H1 (cell line): ENCODE measurements at regions not wholly inside any gene's neighbourhood (a gene's known extent, or its start where the extent isn't known, plus 50 kb on each side); places are given as distances from the start of the nearest gene placed in this dataset.

ENCODE experiments used
- CTCF ChIA-PET: fragments of 300-600 bp; sonication (Branson Sonifier 250); formaldehyde crosslinking; loops from one replicate; lab custom pipeline; 2021; ENCODE audit not compliant: partially characterized antibody; lab: Charles Lee
- POLR2A ChIA-PET: fragments of 300-600 bp; sonication (Branson Sonifier 250); formaldehyde crosslinking; loops from one replicate; lab custom pipeline; 2021; ENCODE audit warnings: inconsistent platforms; ENCODE audit not compliant: partially characterized antibody; lab: Charles Lee
- DNase-seq, 2 experiments: peaks; one replicate each; pipeline versions ENCODE4 v3.0.0 to v3.0.0-alpha.2; 2010 to 2022; ENCODE audit warnings: low spot score in 2 of 2, low read depth in 1 of 2, mixed read lengths in 1 of 2
- FAIRE-seq: peaks from 2 replicates; lab custom pipeline; 2011; peaks lifted over from hg19 to GRCh38; lab: Jason Lieb, UNC
- H2AFZ ChIP-seq: 2 replicates; pipeline ENCODE4 v1.8.1; 2012; ENCODE audit warnings: low read length, inconsistent platforms
- H2AK5ac ChIP-seq: 2 replicates; pipeline ENCODE4 v1.6.1; 2013; ENCODE audit warnings: low read depth, low read length
- H2BK120ac ChIP-seq: replicated peaks from 2 replicates; pipeline ENCODE3; 2013; ENCODE audit warnings: low read depth, low read length, inconsistent platforms
- H2BK12ac ChIP-seq: 2 replicates; pipeline ENCODE4 v1.6.1; 2013; ENCODE audit warnings: low read depth, low read length
- H2BK15ac ChIP-seq: 2 replicates; pipeline ENCODE4 v1.6.1; 2013; ENCODE audit warnings: low read length
- H2BK20ac ChIP-seq: 2 replicates; pipeline ENCODE4 v1.6.1; 2013; ENCODE audit warnings: low read length
- H2BK5ac ChIP-seq: 2 replicates; pipeline ENCODE4 v1.6.1; 2013; ENCODE audit warnings: low read depth, low read length
- H3K14ac ChIP-seq: 2 replicates; pipeline ENCODE4 v1.6.1; 2013; ENCODE audit warnings: inconsistent platforms; ENCODE audit not compliant: insufficient read length
- H3K18ac ChIP-seq: 2 replicates; pipeline ENCODE4 v1.6.1; 2013; ENCODE audit warnings: low read length; ENCODE audit errors: extremely low read depth
- H3K23ac ChIP-seq: 2 replicates; pipeline ENCODE4 v1.6.1; 2013; ENCODE audit warnings: inconsistent platforms; ENCODE audit not compliant: insufficient read length
- H3K23me2 ChIP-seq: 2 replicates; pipeline ENCODE4 v1.6.1; 2013; ENCODE audit warnings: low read depth, low read length
- H3K27ac ChIP-seq: 2 replicates; pipeline ENCODE4 v1.6.1; 2011; ENCODE audit warnings: low read depth, low read length, inconsistent platforms
- H3K27me3 ChIP-seq, 4 experiments: replicated peaks in 1 of 4; 1 replicate in 1 of 4; 2 replicates in 3 of 4; pipeline versions ENCODE4 v1.6.1 to v1.8.1; 2011 to 2013; ENCODE audit warnings: low read length in 3 of 4, mild to moderate bottlenecking in 3 of 4, inconsistent platforms in 2 of 4, mixed read lengths in 2 of 4, moderate library complexity in 1 of 4; ENCODE audit not compliant: control insufficient read depth in 3 of 4, insufficient read depth in 3 of 4; ENCODE audit errors: extremely low read depth in 1 of 4
- H3K36me3 ChIP-seq, 4 experiments: 2 replicates each; pipeline versions ENCODE4 v1.6.1 to v1.8.1; 2011 to 2013; ENCODE audit warnings: mild to moderate bottlenecking in 4 of 4, low read length in 3 of 4, moderate library complexity in 2 of 4, control low read depth in 1 of 4, inconsistent platforms in 1 of 4; ENCODE audit not compliant: insufficient read depth in 4 of 4, control insufficient read depth in 2 of 4
- H3K4ac ChIP-seq: replicated peaks from 2 replicates; pipeline ENCODE3; 2013; ENCODE audit warnings: low read length, low read depth, mixed read lengths, inconsistent platforms; ENCODE audit not compliant: insufficient read length
- H3K4me1 ChIP-seq, 4 experiments: replicated peaks in 1 of 4; 1 replicate in 1 of 4; 2 replicates in 3 of 4; pipeline versions ENCODE4 v1.6.1 to v1.8.1; 2011 to 2013; ENCODE audit warnings: low read length in 3 of 4, inconsistent platforms in 2 of 4, mixed read lengths in 1 of 4; ENCODE audit not compliant: insufficient read depth in 4 of 4, control insufficient read depth in 3 of 4
- H3K4me2 ChIP-seq, 2 experiments: 2 replicates each; pipeline versions ENCODE4 v1.6.1 to v1.8.1; 2011 to 2013; ENCODE audit warnings: low read depth in 2 of 2, low read length in 2 of 2, control low read depth in 1 of 2, inconsistent platforms in 1 of 2, mild to moderate bottlenecking in 1 of 2; ENCODE audit not compliant: insufficient read depth in 1 of 2
- H3K4me3 ChIP-seq, 4 experiments: fragments of 200-600, 300-600 bp in 1 of 4; sonication (generic), shearing (Covaris generic), sonication (Bioruptor Twin) in 1 of 4; 2 replicates each; pipeline versions ENCODE4 v1.5.1 to v1.8.1; 2011 to 2016; ENCODE audit warnings: low read length in 4 of 4, low read depth in 3 of 4, control low read depth in 2 of 4, inconsistent platforms in 2 of 4, mild to moderate bottlenecking in 2 of 4, mixed read lengths in 1 of 4, moderate library complexity in 1 of 4; ENCODE audit not compliant: insufficient read depth in 2 of 4; ENCODE audit errors: extremely low read depth in 1 of 4
- H3K56ac ChIP-seq: replicated peaks from 2 replicates; pipeline ENCODE3; 2013; ENCODE audit warnings: low read depth, mild to moderate bottlenecking, mixed read lengths, low read length, inconsistent platforms; ENCODE audit not compliant: insufficient read length
- H3K79me1 ChIP-seq: 2 replicates; pipeline ENCODE4 v1.6.1; 2013; ENCODE audit warnings: low read depth, low read length, control low read depth
- H3K79me2 ChIP-seq, 2 experiments: 2 replicates each; pipeline versions ENCODE4 v1.6.1 to v1.8.1; 2012 to 2013; ENCODE audit warnings: low read length in 2 of 2, mild to moderate bottlenecking in 2 of 2, inconsistent platforms in 1 of 2; ENCODE audit not compliant: insufficient read depth in 2 of 2, control insufficient read depth in 1 of 2
- H3K9ac ChIP-seq, 4 experiments: replicated peaks in 1 of 4; 1 replicate in 1 of 4; 2 replicates in 3 of 4; pipeline versions ENCODE4 v1.6.1 to v1.8.1; 2011 to 2013; ENCODE audit warnings: low read depth in 3 of 4, low read length in 3 of 4, control low read depth in 2 of 4, mild to moderate bottlenecking in 2 of 4, moderate library complexity in 2 of 4, inconsistent platforms in 1 of 4; ENCODE audit errors: extremely low read depth in 1 of 4
- H3K9me3 ChIP-seq, 2 experiments: 2 replicates each; pipeline versions ENCODE4 v1.6.1 to v1.8.1; 2012 to 2013; ENCODE audit warnings: mild to moderate bottlenecking in 2 of 2, moderate library complexity in 2 of 2, control low read depth in 1 of 2, inconsistent platforms in 1 of 2, low read depth in 1 of 2, low read length in 1 of 2, mixed read lengths in 1 of 2; ENCODE audit not compliant: insufficient read depth in 2 of 2
- H4K20me1 ChIP-seq, 2 experiments: replicated peaks in 1 of 2; 2 replicates each; pipeline versions ENCODE3 to v1.8.1; 2011 to 2013; ENCODE audit warnings: inconsistent platforms in 2 of 2, low read length in 2 of 2, mild to moderate bottlenecking in 1 of 2; ENCODE audit not compliant: insufficient read depth in 2 of 2, control insufficient read depth in 1 of 2
- H4K5ac ChIP-seq: 2 replicates; pipeline ENCODE4 v1.6.1; 2013; ENCODE audit warnings: low read length, low read depth, mixed read lengths, inconsistent platforms; ENCODE audit not compliant: insufficient read length
- H4K8ac ChIP-seq: 2 replicates; pipeline ENCODE4 v1.8.0; 2013; ENCODE audit warnings: mild to moderate bottlenecking, moderate library complexity, low read length, inconsistent platforms; ENCODE audit not compliant: insufficient read depth; ENCODE audit errors: extremely low read depth
- H4K91ac ChIP-seq: replicated peaks from 2 replicates; pipeline ENCODE3; 2013; ENCODE audit warnings: low read length, mixed read lengths, inconsistent platforms; ENCODE audit not compliant: insufficient read length
- CBX8 ChIP-seq: fragments of 300-800, 300-1000 bp; sonication (generic); IDR thresholded peaks from 2 replicates; pipeline ENCODE4 v1.7.1; 2016; ENCODE audit warnings: low read depth, low read length, borderline replicate concordance
- CHD2 ChIP-seq: IDR thresholded peaks from 2 replicates; pipeline ENCODE4 v1.6.1; 2012; ENCODE audit warnings: low read length, improper control_type of control experiment
- RNF2 ChIP-seq: fragments of 200-900, 300-1000 bp; sonication (generic); IDR thresholded peaks from 2 replicates; pipeline ENCODE4 v1.7.1; 2016; ENCODE audit warnings: borderline replicate concordance, low read depth, mild to moderate bottlenecking, antibody characterized with exemption, low read length; ENCODE audit not compliant: poor library complexity, severe bottlenecking; ENCODE audit errors: missing control alignments
- TAF1 ChIP-seq: IDR thresholded peaks from 2 replicates; pipeline ENCODE4 v1.6.1; 2011; ENCODE audit warnings: mild to moderate bottlenecking, low read depth, low read length
- WGBS, 2 experiments: shearing (Covaris generic) in 1 of 2; methylation state at CpG; one replicate each; pipeline versions ENCODE4 v1.1.6 to v1.1.7; 2013 to 2015; ENCODE audit warnings: low lambda C conversion rate in 2 of 2, mixed read lengths in 2 of 2, inconsistent platforms in 1 of 2, low coverage in 1 of 2, missing lambda C conversion rate in 1 of 2; ENCODE audit not compliant: insufficient replicate concordance in 2 of 2, insufficient coverage in 1 of 2, insufficient read length in 1 of 2; ENCODE audit errors: extremely low coverage in 1 of 2, missing lambda C conversion rate in 1 of 2; 5-methylcytosine and 5-hydroxymethylcytosine counted together
- TF ChIP-seq, protein P1 (sequence below): IDR thresholded peaks from 2 replicates; pipeline ENCODE4 v1.6.1; 2011; ENCODE audit warnings: low read length, improper control_type of control experiment

DNA sequence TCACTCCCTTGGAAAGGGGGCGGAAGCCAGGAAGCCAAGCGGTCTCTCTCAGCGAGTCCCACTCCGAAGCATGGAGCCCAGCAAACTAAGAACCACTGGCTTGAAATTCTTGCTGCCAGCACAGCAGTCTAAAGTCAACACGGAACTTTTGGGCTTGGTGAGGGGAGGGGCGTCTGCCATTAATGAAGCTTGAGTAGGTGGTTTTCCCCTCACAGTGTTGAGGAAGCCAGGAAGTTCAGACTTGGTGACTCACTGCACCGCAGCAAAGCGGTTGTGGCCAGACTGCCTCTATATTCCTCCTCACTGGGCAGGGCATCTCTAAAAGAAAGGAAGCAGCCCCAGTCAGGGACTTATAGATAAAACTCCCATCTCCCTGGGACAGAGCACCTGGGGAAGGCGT lies 665.4 kb upstream of the CBLB start:
- Histone ChIP-seq H3K27ac (no peak overlapping the region), H4K91ac (no peak overlapping the region)
- 85% methylated on average over 9 of the region's 9 CpGs; no CpG with 5 or more reads in 1 of the 2 experiments for WGBS, 2 experiments

More for the DNA sequence above, 665.4 kb upstream of the CBLB start:
- peak overlapping the region; percentile 25; the same call in 1 of the 2 replicates for H4K8ac ChIP-seq
- no peak overlapping the region for H2AK5ac ChIP-seq
- no peak overlapping the region for H2AFZ ChIP-seq
- H2BK120ac ChIP-seq = no peak overlapping the region
- H3K27me3 ChIP-seq = no peaks in the 10 kb centered on the region
- 0 out of 4 replicates have a peak, but pooled peaks cover 3 to 10% of the 10 kb centered on the region in 2 experiments for H3K9me3 ChIP-seq
- H4K20me1 ChIP-seq = no peaks in the 10 kb centered on the region
- H3K36me3 ChIP-seq = no peaks in the 10 kb centered on the region; a peak in 2 of 8 replicates
- no peak overlapping the region for H3K9ac ChIP-seq
- ChIA-PET CTCF (no interaction called here), POLR2A (no interaction called here)
- FAIRE-seq = no peak
- H4K5ac ChIP-seq = no peak overlapping the region
- no peak overlapping the region for H3K56ac ChIP-seq
- H3K4ac ChIP-seq = no peak overlapping the region
- no peaks in the 10 kb centered on the region for H3K23me2 ChIP-seq
- no peak overlapping the region for H2BK5ac ChIP-seq
- DNase-seq = no peak
- no peaks in the 10 kb centered on the region for H3K79me2 ChIP-seq
- no peak overlapping the region for H3K14ac ChIP-seq
- no peak overlapping the region for H3K4me2 ChIP-seq
- no peak for TF ChIP-seq TAF1
- TF ChIP-seq RNF2 = no peak
- TF ChIP-seq, protein P1, sequence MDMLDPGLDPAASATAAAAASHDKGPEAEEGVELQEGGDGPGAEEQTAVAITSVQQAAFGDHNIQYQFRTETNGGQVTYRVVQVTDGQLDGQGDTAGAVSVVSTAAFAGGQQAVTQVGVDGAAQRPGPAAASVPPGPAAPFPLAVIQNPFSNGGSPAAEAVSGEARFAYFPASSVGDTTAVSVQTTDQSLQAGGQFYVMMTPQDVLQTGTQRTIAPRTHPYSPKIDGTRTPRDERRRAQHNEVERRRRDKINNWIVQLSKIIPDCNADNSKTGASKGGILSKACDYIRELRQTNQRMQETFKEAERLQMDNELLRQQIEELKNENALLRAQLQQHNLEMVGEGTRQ = no peak
- no peak for TF ChIP-seq CBX8
- TF ChIP-seq CHD2 = no peak
- H3K23ac ChIP-seq = no peak overlapping the region
- no peak overlapping the region for H2BK20ac ChIP-seq
- H3K79me1 ChIP-seq = no peaks in the 10 kb centered on the region
- H2BK15ac ChIP-seq = no peak overlapping the region
- H2BK12ac ChIP-seq = no peak overlapping the region
- H3K4me3 ChIP-seq = no peak overlapping the region
- no peak overlapping the region for H3K18ac ChIP-seq
- no peaks in the 10 kb centered on the region for H3K4me1 ChIP-seq
